Stomach (tissue), 4 donors: ENCODE measurements at regions not wholly inside any gene's neighbourhood (a gene's known extent, or its start where the extent isn't known, plus 50 kb on each side); places are given as distances from the start of the nearest gene placed in this dataset.

Experiments
- CTCF ChIP-seq, 7 experiments: fragments of 450-650 bp in 4 of 7; fragments of 200-600 bp in 3 of 7; sonication (generic) in 3 of 7; IDR thresholded peaks; one replicate each; pipeline ENCODE4 v1.5.1; 2016 to 2019; ENCODE audit warnings: antibody characterized with exemption in 7 of 7, control low read depth in 2 of 7, mild to moderate bottlenecking in 1 of 7
- EP300 ChIP-seq: sonication (generic); formaldehyde crosslinking; IDR thresholded peaks from one replicate; pipeline ENCODE4 v1.6.1; 2017; ENCODE audit warnings: antibody characterized with exemption
- POLR2A ChIP-seq, 4 donors: fragments of 450-650 bp; IDR thresholded peaks; one replicate each; pipeline ENCODE4 v1.6.1; 2016; ENCODE audit warnings: antibody characterized with exemption in 4 of 4, control low read depth in 2 of 4, mild to moderate bottlenecking in 1 of 4, moderate library complexity in 1 of 4
- POLR2AphosphoS5 ChIP-seq, 3 donors: sonication (generic); formaldehyde crosslinking; IDR thresholded peaks; one replicate each; pipeline ENCODE4 v1.6.1; 2016; ENCODE audit warnings: antibody characterized with exemption in 3 of 3

GRCh38 chr1:190957565-190957964 is 479.9 kb upstream of the BRINP3 start:
- TF ChIP-seq CTCF (IDR thresholded peaks at IDR 0.05) (no peak), POLR2AphosphoS5 (IDR thresholded peaks at IDR 0.05) (no peak), POLR2A (IDR thresholded peaks at IDR 0.05) (no peak), EP300 (no peak)
